H1 (cell line): ENCODE measurements at regions not wholly inside any gene's neighbourhood (a gene's known extent, or its start where the extent isn't known, plus 50 kb on each side); places are given as distances from the start of the nearest gene placed in this dataset.

Experiments used
- ATF2 ChIP-seq: IDR thresholded peaks from 2 replicates; pipeline ENCODE4 v1.6.1; 2012; ENCODE audit warnings: low read length, inconsistent platforms
- EP300 ChIP-seq, 2 experiments: IDR thresholded peaks; 1 replicate in 1 of 2; 2 replicates in 1 of 2; pipeline ENCODE4 v1.6.1; 2011 to 2012; ENCODE audit warnings: low read depth in 2 of 2, low read length in 2 of 2, mild to moderate bottlenecking in 2 of 2, borderline replicate concordance in 1 of 2, inconsistent platforms in 1 of 2, moderate library complexity in 1 of 2
- EZH2 ChIP-seq: fragments of 200-600 bp; sonication (generic); IDR thresholded peaks from 2 replicates; pipeline ENCODE4 v1.7.1; 2012; ENCODE audit warnings: low read depth, mild to moderate bottlenecking, moderate library complexity, low read length, inconsistent platforms; ENCODE audit not compliant: severe bottlenecking
- JUN ChIP-seq: IDR thresholded peaks from 2 replicates; pipeline ENCODE4 v1.6.1; 2011; ENCODE audit warnings: low read depth, mild to moderate bottlenecking, improper control_type of control experiment, low read length
- JUND ChIP-seq: IDR thresholded peaks from 2 replicates; pipeline ENCODE4 v1.6.1; 2011; ENCODE audit warnings: mild to moderate bottlenecking, improper control_type of control experiment, low read length
- POLR2A ChIP-seq, 2 experiments: IDR thresholded peaks; 1 replicate in 1 of 2; 2 replicates in 1 of 2; pipeline ENCODE4 v1.6.1; 2011; ENCODE audit warnings: low read depth in 2 of 2, low read length in 2 of 2, mild to moderate bottlenecking in 2 of 2; ENCODE audit errors: control extremely low read depth in 1 of 2
- POLR2AphosphoS5 ChIP-seq: IDR thresholded peaks from 2 replicates; pipeline ENCODE4 v1.6.1; 2011; ENCODE audit warnings: low read depth, low read length
- RAD21 ChIP-seq, 2 experiments: IDR thresholded peaks in 1 of 2; conservative IDR thresholded peaks in 1 of 2; 2 replicates each; pipeline ENCODE4 v1.6.1; 2011; ENCODE audit warnings: low read depth in 2 of 2, low read length in 2 of 2, improper control_type of control experiment in 1 of 2, inconsistent platforms in 1 of 2, mild to moderate bottlenecking in 1 of 2, moderate library complexity in 1 of 2
- SP1 ChIP-seq: IDR thresholded peaks from 2 replicates; pipeline ENCODE4 v1.6.1; 2011; ENCODE audit warnings: low read depth, low read length
- TF ChIP-seq, protein P1 (sequence below): IDR thresholded peaks from 2 replicates; pipeline ENCODE4 v1.6.1; 2012; ENCODE audit warnings: inconsistent platforms

- no peak for TF ChIP-seq EP300 (IDR thresholded peaks at IDR 0.05; ENCODE audit: borderline replicate concordance in 1 of 2, low read depth in 2 of 2, low read length in 2 of 2)
- no peak for TF ChIP-seq SP1
- TF ChIP-seq RAD21 (IDR thresholded peaks at IDR 0.05 in 1 of 2, conservative IDR thresholded peaks at IDR 0.05 in 1 of 2; ENCODE audit: low read depth in 2 of 2, low read length in 2 of 2) = no peak
- TF ChIP-seq JUN = no peak
- no peak for TF ChIP-seq EZH2
- TF ChIP-seq, protein P1, sequence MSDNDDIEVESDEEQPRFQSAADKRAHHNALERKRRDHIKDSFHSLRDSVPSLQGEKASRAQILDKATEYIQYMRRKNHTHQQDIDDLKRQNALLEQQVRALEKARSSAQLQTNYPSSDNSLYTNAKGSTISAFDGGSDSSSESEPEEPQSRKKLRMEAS = no peak
- TF ChIP-seq POLR2A (IDR thresholded peaks at IDR 0.05; ENCODE audit: control extremely low read depth in 1 of 2, low read depth in 2 of 2, low read length in 2 of 2) = no peak
- TF ChIP-seq POLR2AphosphoS5 = no peak
- TF ChIP-seq ATF2 = no peak
- no peak for TF ChIP-seq JUND
Observed at GRCh38 chr11:38302564-38302963, 1704.5 kb upstream of the RAG2 start.
